Prostate gland (tissue), 2 donors: ENCODE measurements at regions not wholly inside any gene's neighbourhood (a gene's known extent, or its start where the extent isn't known, plus 50 kb on each side); places are given as distances from the start of the nearest gene placed in this dataset.

ENCODE experiments used
- DNase-seq: peaks from one replicate; pipeline ENCODE4 v3.0.0-alpha.2; 2019; ENCODE audit warnings: low spot score
- H3K27ac ChIP-seq, 2 donors: fragments of 200-600 bp; sonication (generic); 2 replicates each; pipeline ENCODE4 v1.5.1; 2017 to 2019
- H3K27me3 ChIP-seq: fragments of 200-600 bp; sonication (generic); replicated peaks from 2 replicates; pipeline ENCODE4 v1.5.1; 2019; ENCODE audit not compliant: insufficient read depth
- H3K36me3 ChIP-seq, 2 donors: fragments of 200-600 bp; sonication (generic); 1 replicate in 1 of 2; 2 replicates in 1 of 2; pipeline versions ENCODE4 v1.5.1 to v1.8.1; 2017 to 2019
- H3K4me1 ChIP-seq: fragments of 200-600 bp; sonication (generic); replicated peaks from 2 replicates; pipeline ENCODE4 v1.5.1; 2019
- H3K4me3 ChIP-seq, 2 donors: fragments of 200-600 bp; sonication (generic); 2 replicates each; pipeline ENCODE4 v1.5.1; 2017 to 2019
- H3K9me3 ChIP-seq: fragments of 200-600 bp; sonication (generic); 2 replicates; pipeline ENCODE4 v1.5.1; 2017
- POLR2A ChIP-seq: fragments of 450-650 bp; IDR thresholded peaks from one replicate; pipeline ENCODE4 v1.6.1; 2016; ENCODE audit warnings: antibody characterized with exemption, mild to moderate bottlenecking
- POLR2AphosphoS5 ChIP-seq: sonication (generic); formaldehyde crosslinking; IDR thresholded peaks from one replicate; pipeline ENCODE4 v1.6.1; 2017; ENCODE audit warnings: antibody characterized with exemption
- WGBS: methylation state at CpG from one replicate; pipeline ENCODE4 v1.1.5; 2018; 5-methylcytosine and 5-hydroxymethylcytosine counted together
- intact Hi-C: fragments of 100-400 bp; cut with DNase I; formaldehyde crosslinking; loops from one replicate; pipeline ENCODE4 v1.14.2; 2022
- TF ChIP-seq, protein P1 (sequence below), 4 experiments: fragments of 200-600 bp in 2 of 4; fragments of 450-650 bp in 2 of 4; sonication (generic) in 2 of 4; IDR thresholded peaks; 1 replicate in 3 of 4; 2 replicates in 1 of 4; pipeline ENCODE4 v1.5.1; 2016 to 2019; ENCODE audit warnings: antibody characterized with exemption in 4 of 4, mild to moderate bottlenecking in 2 of 4, moderate library complexity in 2 of 4

DNA sequence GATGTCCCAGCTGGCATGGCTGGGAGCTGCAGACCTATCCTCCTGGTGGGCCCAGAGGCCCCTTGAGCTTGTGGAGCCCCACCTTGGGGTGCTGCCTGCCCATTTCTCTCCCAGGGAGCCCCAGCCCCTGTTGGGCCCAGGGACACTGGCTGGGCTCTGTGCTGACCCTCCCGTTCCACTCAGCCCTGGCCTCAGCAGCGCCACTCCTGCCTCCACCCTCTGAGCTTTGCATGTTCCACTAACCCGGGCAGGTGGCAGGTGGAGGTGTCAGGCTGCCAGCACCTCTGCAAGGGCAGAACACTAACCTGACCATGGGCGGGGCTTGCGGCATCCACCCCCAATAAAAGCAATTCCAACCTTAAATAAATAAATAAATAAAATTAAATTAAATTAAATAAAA lies 299.2 kb downstream of the LRIG3 start:
- WGBS, result 95% methylated on average over 5 of the region's 5 CpGs
- no peak for DNase-seq
- Histone ChIP-seq H3K9me3 (no peaks in the 10 kb centered on the region), H3K4me1 (no peaks in the 10 kb centered on the region), H3K36me3 (no peaks in the 10 kb centered on the region), H3K4me3 (no peak overlapping the region), H3K27me3 (no peaks in the 10 kb centered on the region), H3K27ac (no peak overlapping the region)
- intact Hi-C loops, result no loop called here
- TF ChIP-seq, protein P1, sequence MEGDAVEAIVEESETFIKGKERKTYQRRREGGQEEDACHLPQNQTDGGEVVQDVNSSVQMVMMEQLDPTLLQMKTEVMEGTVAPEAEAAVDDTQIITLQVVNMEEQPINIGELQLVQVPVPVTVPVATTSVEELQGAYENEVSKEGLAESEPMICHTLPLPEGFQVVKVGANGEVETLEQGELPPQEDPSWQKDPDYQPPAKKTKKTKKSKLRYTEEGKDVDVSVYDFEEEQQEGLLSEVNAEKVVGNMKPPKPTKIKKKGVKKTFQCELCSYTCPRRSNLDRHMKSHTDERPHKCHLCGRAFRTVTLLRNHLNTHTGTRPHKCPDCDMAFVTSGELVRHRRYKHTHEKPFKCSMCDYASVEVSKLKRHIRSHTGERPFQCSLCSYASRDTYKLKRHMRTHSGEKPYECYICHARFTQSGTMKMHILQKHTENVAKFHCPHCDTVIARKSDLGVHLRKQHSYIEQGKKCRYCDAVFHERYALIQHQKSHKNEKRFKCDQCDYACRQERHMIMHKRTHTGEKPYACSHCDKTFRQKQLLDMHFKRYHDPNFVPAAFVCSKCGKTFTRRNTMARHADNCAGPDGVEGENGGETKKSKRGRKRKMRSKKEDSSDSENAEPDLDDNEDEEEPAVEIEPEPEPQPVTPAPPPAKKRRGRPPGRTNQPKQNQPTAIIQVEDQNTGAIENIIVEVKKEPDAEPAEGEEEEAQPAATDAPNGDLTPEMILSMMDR (IDR thresholded peaks at IDR 0.05), result no peak
- no peak for TF ChIP-seq POLR2A
- TF ChIP-seq POLR2AphosphoS5, result no peak

- Histone ChIP-seq H3K9me3 (no peaks in the 10 kb centered on the region), H3K4me3 (no peak overlapping the region), H3K4me1 (no peaks in the 10 kb centered on the region), H3K27ac (no peak overlapping the region), H3K36me3 (no peaks in the 10 kb centered on the region), H3K27me3 (no peaks in the 10 kb centered on the region)
- intact Hi-C loops, result no loop called here
- no peak for DNase-seq
- WGBS, result 95% methylated on average over 1 of the region's 1 CpG
- TF ChIP-seq POLR2AphosphoS5 (no peak), POLR2A (no peak)
- TF ChIP-seq, protein P1 (IDR thresholded peaks at IDR 0.05), result no peak
Measured at GRCh38 chr12:58629376-58629775, 290.9 kb downstream of the LRIG3 start.

DNA sequence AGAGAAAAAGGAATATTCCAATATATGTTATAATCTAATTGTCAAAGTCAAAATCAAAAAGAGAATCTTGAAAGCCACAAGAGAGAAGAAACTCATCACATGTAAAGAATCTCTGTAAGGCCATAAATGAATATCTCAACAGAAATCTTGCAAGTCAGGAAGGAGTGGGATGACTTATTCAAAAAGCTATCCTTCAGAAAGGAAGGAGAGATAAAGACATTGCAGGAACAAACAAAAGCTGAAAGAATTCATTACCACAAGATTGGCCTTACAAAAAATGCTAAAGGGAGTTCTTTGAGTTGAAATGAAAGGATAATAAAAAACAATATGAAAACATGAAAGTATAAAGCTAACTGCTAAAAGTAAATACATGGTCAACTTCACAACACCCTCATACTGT lies 286.8 kb downstream of the LRIG3 start:
- no peaks in the 10 kb centered on the region for H3K36me3 ChIP-seq
- H3K4me3 ChIP-seq, result no peak overlapping the region
- no peaks in the 10 kb centered on the region for H3K27me3 ChIP-seq
- no peak overlapping the region for H3K27ac ChIP-seq
- no peaks in the 10 kb centered on the region for H3K9me3 ChIP-seq
- TF ChIP-seq, protein P1 (IDR thresholded peaks at IDR 0.05), result no peak
- TF ChIP-seq POLR2AphosphoS5, result no peak
- TF ChIP-seq POLR2A, result no peak
- intact Hi-C loops, result no loop called here
- DNase-seq, result no peak
- no peaks in the 10 kb centered on the region for H3K4me1 ChIP-seq

DNA sequence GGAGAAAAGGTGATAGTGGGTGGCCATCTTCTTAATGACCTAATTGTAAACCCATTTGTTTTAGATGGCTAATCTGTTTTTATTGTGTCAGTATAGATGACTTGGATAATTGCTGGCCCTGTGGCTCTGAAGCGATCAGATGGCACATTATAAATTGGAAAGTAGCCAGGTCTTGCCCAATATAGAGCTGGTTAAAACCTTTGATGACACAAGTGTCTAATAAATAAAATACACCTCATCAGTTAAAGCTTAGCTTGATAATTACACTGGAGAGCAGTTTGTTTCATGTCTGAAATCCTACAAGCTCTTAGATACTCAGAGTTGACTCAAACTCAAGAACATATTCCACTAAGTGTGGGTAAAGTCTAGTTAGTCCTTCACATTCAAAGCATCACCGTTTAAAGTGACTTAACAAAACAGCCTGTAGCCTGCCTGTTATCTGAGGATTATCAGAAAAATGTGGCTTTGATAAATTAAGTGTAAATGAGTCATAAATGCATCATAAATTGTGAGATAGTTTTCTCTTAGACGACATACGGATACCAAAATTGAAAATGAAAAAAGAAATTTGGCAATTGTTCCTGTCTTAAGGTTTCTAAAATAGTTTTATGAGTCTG lies 280.9 kb downstream of the LRIG3 start:
- no peak for DNase-seq
- WGBS, result 21% methylated on average over 4 of the region's 4 CpGs
- H3K4me1 ChIP-seq, result no peaks in the 10 kb centered on the region

GRCh38 chr12:58640314-58640713 lies 280.0 kb downstream of the LRIG3 start:
- Histone ChIP-seq H3K36me3 (no peaks in the 10 kb centered on the region), H3K27ac (no peak overlapping the region), H3K27me3 (no peaks in the 10 kb centered on the region), H3K4me1 (no peaks in the 10 kb centered on the region), H3K4me3 (no peak overlapping the region), H3K9me3 (no peaks in the 10 kb centered on the region)
- DNase-seq, result no peak
- WGBS, result 97% methylated on average over 1 of the region's 1 CpG
- TF ChIP-seq POLR2A, result no peak
- TF ChIP-seq POLR2AphosphoS5, result no peak
- TF ChIP-seq, protein P1 (IDR thresholded peaks at IDR 0.05), result no peak
- intact Hi-C loops, result loop anchor here (10.0 kb wide), 1 partner anchor 274 kb away; no protein-coding TSS in a partner anchor

More for the DNA sequence above, 280.9 kb downstream of the LRIG3 start:
- no peak for TF ChIP-seq POLR2AphosphoS5
- TF ChIP-seq POLR2A, result no peak
- TF ChIP-seq, protein P1 (IDR thresholded peaks at IDR 0.05), result no peak
- intact Hi-C loops, result no loop called here
- H3K9me3 ChIP-seq, result no peaks in the 10 kb centered on the region
- H3K4me3 ChIP-seq, result no peak overlapping the region
- H3K27me3 ChIP-seq, result no peaks in the 10 kb centered on the region
- no peaks in the 10 kb centered on the region for H3K36me3 ChIP-seq
- no peak overlapping the region for H3K27ac ChIP-seq
